MG63 (cell line): ENCODE measurements at regions not wholly inside any gene's neighbourhood (a gene's known extent, or its start where the extent isn't known, plus 50 kb on each side); places are given as distances from the start of the nearest gene placed in this dataset.

Experiments
- DNase-seq: peaks from one replicate; pipeline ENCODE4 v3.0.0-alpha.2; 2020
- H3K27me3 ChIP-seq: fragments of 250-450 bp; sonication (Bioruptor Pico); 2 replicates; pipeline ENCODE4 v1.5.1; 2020; ENCODE audit warnings: mild to moderate bottlenecking, moderate library complexity
- H3K36me3 ChIP-seq: fragments of 250-450 bp; sonication (Bioruptor Pico); 2 replicates; pipeline ENCODE4 v1.5.1; 2020; ENCODE audit warnings: mild to moderate bottlenecking, moderate library complexity
- H3K4me3 ChIP-seq: fragments of 250-450 bp; sonication (Bioruptor Pico); 2 replicates; pipeline ENCODE4 v1.5.1; 2020; ENCODE audit warnings: mild to moderate bottlenecking, moderate library complexity
- H3K9me3 ChIP-seq: fragments of 250-450 bp; sonication (Bioruptor Pico); 2 replicates; pipeline ENCODE4 v1.5.1; 2020; ENCODE audit warnings: mild to moderate bottlenecking, moderate library complexity

DNA sequence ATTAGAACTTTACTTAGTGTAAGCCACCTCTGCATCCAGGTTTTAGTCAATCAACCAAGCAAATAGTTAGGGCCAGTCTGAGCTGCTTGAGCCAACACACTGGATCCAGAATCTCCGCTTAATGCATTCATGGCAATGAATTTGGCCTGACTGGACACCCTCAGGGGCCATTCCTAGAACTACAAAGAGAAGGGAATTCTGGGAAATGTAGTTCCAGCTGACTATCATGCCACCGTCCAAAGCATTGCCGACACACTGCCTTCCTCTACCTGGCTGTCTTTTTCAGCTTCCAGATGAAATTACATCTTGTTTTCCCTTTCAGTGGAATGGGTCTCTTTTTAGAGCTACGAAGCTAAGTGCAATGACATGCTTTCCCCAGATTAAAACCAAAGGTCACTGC is 163.0 kb upstream of the IGSF21 start:
- Histone ChIP-seq H3K4me3 (no peak overlapping the region), H3K27me3 (no peaks in the 10 kb centered on the region), H3K9me3 (no peaks in the 10 kb centered on the region), H3K36me3 (no peaks in the 10 kb centered on the region)
- DNase-seq, result no peak

DNA sequence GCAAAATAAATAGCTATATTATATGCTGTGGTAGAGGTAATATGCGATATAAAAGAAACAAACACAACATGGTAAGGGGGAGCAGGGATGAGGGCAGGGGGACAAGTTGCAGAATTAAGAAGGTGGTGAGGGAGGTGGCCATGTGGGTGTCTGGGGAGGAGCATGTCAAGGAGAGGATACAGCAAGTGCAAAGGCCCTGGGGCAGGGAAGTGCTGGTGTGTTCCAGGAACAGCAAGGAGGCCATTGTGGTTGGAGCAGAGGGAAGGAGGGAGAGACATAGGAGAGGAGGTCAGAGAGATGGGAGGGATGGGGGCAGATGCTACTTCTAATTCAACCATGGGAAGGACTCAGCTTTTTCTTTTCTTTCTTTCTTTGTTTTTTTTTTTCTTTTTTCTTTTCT is 161.2 kb upstream of the IGSF21 start:
- no peaks in the 10 kb centered on the region for H3K36me3 ChIP-seq
- no peak overlapping the region for H3K4me3 ChIP-seq
- peaks cover under 1% of the 10 kb centered on the region; the same call in 1 of the 2 replicates for H3K27me3 ChIP-seq
- DNase-seq, result no peak
- H3K9me3 ChIP-seq, result no peaks in the 10 kb centered on the region

DNA sequence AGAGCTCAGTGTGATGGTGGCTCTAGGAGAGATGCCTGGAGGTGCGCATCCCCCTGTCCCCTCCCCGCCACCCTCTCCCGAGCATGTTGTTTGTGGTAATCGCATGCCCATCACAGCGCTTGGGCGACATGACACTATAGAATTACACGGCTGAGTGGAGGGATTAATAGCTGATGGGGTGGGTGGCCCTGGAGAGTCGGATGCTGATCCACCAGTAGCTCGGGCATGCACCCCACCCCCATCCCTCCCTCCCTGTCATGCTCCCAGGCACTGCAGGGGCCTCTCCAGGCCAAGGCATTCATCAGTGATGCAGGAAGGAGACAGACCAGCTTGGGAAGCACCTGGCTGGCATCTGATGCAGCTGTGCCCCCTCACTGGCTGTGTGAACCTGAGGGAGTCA is 159.0 kb upstream of the IGSF21 start:
- DNase-seq, result no peak
- Histone ChIP-seq H3K4me3 (no peak overlapping the region), H3K9me3 (no peaks in the 10 kb centered on the region), H3K27me3 (peaks cover 12% of the 10 kb centered on the region), H3K36me3 (no peaks in the 10 kb centered on the region)

DNA sequence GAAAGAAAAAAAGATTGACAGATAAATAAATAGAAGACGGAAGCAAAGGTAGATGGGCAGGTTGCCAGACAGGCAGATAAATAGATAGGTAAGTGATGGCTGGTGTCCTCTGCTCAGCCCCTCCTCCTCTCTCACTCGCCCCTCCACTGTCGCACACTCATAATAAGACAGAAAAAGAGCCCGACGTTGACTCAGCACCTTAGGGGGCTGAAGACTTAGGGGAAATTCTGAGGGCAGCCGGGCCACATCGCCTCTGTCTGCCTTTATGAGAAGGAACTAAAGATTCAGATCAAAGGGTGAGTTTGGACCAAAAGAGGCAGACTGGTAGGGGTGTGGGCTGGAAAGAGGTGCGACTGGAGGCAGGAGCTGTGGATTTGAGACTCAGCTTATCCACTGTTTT is 158.1 kb upstream of the IGSF21 start:
- Histone ChIP-seq H3K4me3 (no peak overlapping the region), H3K9me3 (no peaks in the 10 kb centered on the region), H3K27me3 (peaks cover 12% of the 10 kb centered on the region), H3K36me3 (no peaks in the 10 kb centered on the region)
- DNase-seq, result no peak

DNA sequence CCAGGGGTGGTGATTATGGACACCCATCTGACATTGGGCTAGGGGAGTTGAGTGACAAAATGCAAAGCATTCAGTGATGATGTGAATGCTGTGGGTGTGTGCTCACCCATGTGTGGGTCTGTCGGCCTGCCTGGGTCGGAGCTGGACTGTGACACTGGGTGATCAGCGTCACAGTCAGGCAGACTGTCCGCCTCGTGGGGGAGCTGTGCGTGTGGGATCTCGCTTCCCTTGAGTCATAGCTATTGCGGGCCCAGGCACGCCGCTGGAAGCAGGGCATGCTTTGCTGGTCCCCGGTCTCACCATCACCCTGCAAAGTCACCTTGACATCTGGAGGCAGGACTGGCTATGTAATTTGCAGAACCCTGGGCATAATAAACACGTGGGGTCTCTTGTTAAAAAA is 156.9 kb upstream of the IGSF21 start:
- DNase-seq, result no peak
- Histone ChIP-seq H3K36me3 (no peaks in the 10 kb centered on the region), H3K4me3 (no peak overlapping the region), H3K9me3 (no peaks in the 10 kb centered on the region), H3K27me3 (peaks cover 12% of the 10 kb centered on the region)

DNA sequence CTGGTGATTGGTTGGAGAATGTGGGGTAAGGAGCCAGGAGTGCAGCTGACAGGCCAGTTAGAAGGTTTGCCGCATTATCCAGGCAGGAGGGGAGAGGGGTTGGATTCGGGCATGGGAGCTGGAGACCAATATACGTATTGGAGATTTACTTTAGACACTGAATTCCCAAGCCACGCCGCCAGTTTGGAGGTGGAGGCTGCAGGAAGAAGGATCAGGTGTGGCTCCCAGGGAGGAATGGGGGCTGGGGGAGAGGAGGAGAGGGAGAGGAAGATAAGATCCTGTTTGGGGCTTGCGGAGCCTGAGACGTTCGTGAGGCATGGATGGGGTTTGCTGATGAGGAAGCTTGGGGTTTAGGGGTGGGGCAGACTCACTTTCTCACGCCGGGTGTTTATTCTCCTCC is 155.1 kb upstream of the IGSF21 start:
- H3K36me3 ChIP-seq, result no peaks in the 10 kb centered on the region
- H3K27me3 ChIP-seq, result peaks cover 12% of the 10 kb centered on the region
- no peak for DNase-seq
- H3K4me3 ChIP-seq, result no peak overlapping the region
- H3K9me3 ChIP-seq, result no peaks in the 10 kb centered on the region

DNA sequence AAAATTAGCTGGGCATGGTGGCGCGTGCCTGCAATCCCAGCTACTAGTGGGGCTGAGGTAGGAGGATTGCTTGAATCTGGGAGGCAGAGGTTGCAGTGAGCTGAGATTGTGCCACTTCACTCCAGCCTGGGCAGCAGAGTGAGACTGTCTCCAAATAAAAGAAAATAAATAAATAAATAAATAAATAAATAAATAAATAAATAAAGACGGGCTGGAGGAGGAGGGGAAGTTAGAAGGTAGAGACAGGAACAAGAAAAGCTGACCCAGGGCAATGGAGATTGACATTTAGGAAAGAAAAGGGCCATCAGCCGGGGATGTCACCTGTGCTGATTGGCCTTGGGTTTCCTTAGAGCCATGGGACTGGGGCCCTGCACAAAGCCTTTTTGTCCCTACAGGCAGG is 153.7 kb upstream of the IGSF21 start:
- H3K36me3 ChIP-seq, result no peaks in the 10 kb centered on the region
- no peak for DNase-seq

DNA sequence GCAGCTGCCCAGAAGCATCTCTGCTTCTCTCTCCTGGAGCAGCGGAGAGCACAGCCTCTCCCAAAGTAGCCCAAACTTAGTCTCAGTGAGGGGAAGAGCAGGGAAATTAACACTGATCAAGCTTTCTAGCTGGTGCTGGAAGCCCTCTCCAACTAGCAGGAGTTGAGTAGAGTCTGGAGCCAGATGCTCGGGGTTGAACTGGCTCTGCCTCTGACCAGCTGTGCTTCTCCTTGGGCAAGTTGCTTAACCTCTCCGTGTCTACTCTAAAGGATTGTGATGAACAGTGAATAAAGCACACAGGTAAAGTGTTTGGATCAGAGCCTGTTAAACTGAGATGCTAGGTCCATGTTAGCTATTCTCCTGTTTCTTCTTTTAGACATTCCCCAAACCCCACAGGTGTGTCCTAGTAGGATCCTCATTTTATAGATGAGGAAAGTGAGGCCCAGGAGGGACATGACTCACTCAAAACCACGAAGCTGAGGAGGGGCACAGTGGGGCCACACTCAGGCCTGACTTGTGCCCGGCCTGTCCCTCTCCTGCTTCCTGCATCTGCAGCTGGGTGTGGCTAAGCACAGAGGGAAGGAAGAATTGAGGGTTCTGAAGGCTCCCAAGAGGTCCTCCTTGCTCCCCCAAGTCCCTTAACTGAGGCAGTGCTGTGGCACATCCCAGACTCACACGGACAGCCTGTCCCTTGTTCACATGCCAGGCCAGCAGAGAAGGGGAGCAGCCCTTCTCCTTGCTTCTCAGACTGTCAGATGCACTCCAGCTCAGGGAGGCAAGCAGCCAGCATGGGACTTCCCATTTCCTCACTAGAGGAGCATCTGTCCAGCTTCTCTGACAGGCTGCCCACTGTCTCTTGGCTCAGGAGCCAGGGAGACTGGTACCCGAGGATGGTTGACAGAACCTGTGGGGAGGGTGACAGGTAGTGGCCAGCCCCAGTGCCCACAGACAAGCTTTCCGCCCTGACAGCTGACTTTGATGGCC is 152.0 kb upstream of the IGSF21 start:
- Histone ChIP-seq H3K9me3 (no peaks in the 10 kb centered on the region), H3K4me3 (no peak overlapping the region), H3K27me3 (peaks cover 12% of the 10 kb centered on the region), H3K36me3 (no peaks in the 10 kb centered on the region)
- no peak for DNase-seq

More for the DNA sequence above, 153.7 kb upstream of the IGSF21 start:
- no peaks in the 10 kb centered on the region for H3K9me3 ChIP-seq
- H3K27me3 ChIP-seq, result peaks cover 12% of the 10 kb centered on the region
- H3K4me3 ChIP-seq, result no peak overlapping the region

DNA sequence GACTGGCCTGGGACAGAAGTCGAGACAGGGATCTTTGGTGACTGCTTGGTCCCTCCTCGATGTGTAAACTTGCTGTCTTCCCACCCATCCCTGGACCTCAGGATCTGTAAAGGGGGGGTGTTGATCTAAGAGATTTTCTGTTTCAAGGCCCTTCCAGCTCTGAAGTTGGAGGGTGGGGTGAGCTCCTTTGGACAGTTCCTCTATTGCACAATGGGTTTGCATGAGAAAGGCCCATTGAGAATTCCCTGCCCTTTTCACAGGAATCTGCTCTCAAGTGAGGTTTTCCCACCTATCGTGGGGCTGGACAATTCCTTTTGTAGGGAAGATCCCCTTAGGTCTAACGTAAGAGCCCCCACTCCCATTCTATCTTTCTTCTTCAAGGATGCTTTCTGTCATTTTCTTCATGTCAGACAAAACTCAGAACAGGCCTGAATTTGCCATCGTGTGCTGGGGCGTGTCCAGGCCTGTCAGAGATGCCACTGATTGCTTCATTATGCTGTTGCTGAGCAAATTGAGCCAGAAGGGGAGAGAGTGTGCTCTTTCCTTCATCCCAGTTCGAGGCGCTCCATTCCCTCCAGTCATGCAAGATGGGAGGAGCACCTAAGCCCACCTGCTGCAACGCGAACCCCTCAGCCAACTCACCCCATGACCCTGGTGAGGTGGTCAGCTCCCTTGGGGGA is 149.9 kb upstream of the IGSF21 start:
- Histone ChIP-seq H3K36me3 (no peaks in the 10 kb centered on the region), H3K9me3 (no peaks in the 10 kb centered on the region), H3K4me3 (no peak overlapping the region), H3K27me3 (peaks cover 2% of the 10 kb centered on the region)
- no peak for DNase-seq

DNA sequence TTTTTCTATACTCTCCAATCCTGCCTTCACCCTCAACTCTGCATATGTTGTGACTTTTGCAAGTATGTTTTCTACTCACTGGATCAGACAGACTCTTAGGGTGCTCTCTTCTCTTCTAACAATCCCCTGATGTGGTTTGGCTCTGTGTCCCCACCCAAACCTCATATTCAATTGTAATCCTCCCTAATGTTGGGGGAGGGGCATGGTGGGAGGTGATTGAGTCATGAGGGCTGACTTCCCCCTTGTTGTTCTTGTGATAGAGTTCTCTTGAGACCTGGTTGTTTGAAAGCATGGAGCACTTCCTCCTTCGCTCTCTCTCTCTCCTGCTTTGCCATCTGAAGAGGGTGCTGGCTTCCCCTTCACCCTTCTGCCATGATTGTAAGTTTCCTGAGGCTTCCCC is 148.9 kb upstream of the IGSF21 start:
- DNase-seq, result no peak
- Histone ChIP-seq H3K4me3 (no peak overlapping the region), H3K27me3 (no peaks in the 10 kb centered on the region; the same call in none of the 2 replicates), H3K36me3 (no peaks in the 10 kb centered on the region), H3K9me3 (no peaks in the 10 kb centered on the region)

DNA sequence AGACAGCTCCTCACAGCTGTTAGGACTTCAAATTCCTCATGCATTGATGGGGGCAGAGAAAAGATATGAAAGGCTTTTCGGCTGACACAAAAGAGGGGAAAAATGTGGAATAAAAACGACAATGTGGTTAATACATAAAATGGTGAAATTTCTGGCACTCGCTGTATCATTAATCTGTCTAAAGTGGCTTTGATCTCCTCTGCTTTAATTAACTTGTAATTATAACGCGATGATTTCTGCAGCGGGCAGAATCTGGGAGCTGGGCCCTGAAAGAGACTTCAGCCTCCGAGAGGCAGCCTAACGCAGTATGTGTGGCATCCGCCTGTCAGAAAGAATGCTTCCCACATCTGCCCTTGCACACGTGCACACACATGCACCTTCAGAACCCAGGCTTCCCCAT is 144.1 kb upstream of the IGSF21 start:
- no peaks in the 10 kb centered on the region for H3K36me3 ChIP-seq
- no peak for DNase-seq
- H3K9me3 ChIP-seq, result no peaks in the 10 kb centered on the region
- H3K27me3 ChIP-seq, result no peaks in the 10 kb centered on the region; the same call in none of the 2 replicates
- no peak overlapping the region for H3K4me3 ChIP-seq

DNA sequence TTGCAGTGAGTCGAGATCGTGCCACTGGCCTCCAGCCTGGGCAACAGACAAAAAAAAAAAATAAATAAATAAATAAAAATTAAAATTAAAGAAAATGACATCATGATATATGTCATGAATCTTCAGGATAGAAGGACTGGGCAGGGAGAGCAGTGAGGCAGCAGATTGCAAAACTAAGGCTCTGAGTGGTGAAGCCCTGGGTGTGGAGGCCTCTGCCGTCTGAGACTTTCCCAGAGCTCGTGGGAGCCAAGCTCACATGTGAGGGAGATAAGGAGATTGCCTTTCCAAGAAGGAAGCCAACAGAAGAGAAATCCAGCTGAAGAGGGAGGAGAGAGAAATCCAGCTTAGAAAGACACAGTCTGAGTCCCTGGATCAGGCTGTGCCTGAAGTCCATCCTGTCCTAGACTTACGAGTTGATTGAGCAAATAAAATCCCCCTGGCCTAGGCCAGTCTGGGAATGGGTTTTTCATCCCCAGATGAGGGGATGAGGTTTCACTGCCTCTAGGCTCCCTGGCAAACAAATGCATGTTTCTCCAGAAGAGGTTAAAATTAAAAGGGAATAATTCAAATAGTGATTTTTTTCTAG is 142.0 kb upstream of the IGSF21 start:
- Histone ChIP-seq H3K27me3 (no peaks in the 10 kb centered on the region; the same call in 1 of the 2 replicates), H3K9me3 (no peaks in the 10 kb centered on the region), H3K4me3 (no peak overlapping the region), H3K36me3 (no peaks in the 10 kb centered on the region)
- DNase-seq, result no peak

DNA sequence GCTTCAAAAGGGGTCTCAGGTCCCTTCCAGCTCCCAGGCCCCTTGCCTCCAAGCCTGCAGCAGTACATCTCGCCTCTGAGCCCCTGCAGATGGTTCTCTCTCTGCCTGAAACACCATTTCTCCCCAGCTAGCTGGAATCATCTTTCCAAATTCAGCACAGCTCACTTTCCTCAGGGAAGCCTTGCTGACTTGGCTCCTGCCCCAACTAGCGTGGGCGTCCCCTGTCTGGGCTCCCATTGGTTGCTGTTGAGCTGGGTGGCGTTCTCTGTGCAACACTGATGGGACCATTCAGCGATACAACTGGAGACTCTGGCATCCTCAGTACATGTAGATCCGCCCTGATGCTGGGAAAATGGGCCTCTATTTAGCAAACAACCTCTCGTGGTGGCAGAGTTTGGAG is 141.3 kb upstream of the IGSF21 start:
- Histone ChIP-seq H3K9me3 (no peaks in the 10 kb centered on the region), H3K36me3 (no peaks in the 10 kb centered on the region), H3K4me3 (no peak overlapping the region), H3K27me3 (no peaks in the 10 kb centered on the region; the same call in 1 of the 2 replicates)
- DNase-seq, result no peak

DNA sequence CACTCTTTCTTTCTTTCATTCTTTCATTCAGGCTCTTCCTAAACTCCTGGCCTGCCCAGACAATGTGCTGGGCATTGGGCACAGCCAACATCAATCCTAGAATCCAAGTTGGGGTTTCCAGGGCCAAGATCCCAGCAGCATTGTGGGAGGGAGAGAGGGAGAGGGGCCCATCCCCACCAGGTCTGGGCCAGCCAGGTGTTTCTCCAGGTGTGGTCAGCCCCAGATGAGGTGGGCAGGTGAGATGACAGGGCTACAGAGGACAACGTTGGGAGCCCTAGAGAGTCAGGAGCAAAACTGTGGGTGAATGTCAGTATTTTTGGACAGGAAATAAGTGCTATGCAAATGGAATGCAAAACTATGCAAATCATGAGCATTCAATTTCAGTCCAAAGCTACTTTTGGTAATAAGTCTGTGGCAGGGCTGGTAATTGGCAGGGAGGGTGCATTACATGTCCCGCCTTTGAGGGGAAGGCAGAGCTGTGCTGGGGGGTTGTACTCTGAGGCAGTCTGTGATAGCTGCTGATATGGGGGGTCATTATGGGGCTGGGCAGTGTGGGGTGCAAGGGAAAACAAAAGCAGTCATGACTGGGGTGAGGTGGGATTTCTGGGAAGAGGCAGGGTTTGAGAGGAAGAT is 139.9 kb upstream of the IGSF21 start:
- Histone ChIP-seq H3K4me3 (no peak overlapping the region), H3K27me3 (no peaks in the 10 kb centered on the region; the same call in 1 of the 2 replicates), H3K36me3 (no peaks in the 10 kb centered on the region), H3K9me3 (no peaks in the 10 kb centered on the region)
- no peak for DNase-seq

DNA sequence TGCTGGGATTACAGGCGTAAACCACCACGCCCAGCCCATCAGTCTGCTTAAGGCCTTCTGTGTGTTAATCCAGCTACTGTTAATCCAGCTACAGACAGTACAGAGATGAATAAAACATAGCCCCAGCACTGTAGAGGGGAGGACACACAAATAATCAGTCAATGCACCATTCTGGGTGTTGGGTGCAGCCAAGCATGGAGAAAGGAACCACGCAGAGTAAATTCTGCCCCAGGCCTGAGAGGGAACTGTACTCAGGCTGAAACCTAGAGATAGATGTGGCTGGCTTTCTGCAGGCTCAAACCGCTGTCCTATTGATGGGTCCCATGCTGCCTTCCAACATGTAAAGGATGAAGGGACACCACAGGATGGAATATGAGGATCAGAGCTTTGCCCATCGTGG is 136.8 kb upstream of the IGSF21 start:
- no peak overlapping the region for H3K4me3 ChIP-seq
- H3K9me3 ChIP-seq, result no peaks in the 10 kb centered on the region
- no peak for DNase-seq
- H3K27me3 ChIP-seq, result peaks cover 15% of the 10 kb centered on the region
- H3K36me3 ChIP-seq, result no peaks in the 10 kb centered on the region

DNA sequence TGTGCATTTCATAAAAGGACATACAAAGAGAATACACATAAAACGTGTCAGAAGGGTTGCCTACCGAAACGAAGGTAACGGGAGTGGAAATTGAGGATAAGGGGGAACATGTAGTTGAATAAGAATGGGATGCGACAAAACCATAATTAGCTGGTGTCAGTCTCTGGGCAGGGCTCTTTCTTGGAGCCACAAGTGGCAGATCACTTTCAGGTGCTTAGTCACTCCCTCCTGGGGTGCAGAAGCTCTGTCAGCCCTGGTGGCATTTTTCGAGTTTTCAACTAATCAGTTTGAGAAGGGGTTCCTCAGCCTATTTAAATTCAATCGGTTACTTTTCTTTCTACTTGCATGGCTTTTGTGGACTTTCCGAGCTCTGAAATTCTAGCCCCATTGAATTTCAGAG is 133.9 kb upstream of the IGSF21 start:
- DNase-seq, result no peak
- no peak overlapping the region for H3K4me3 ChIP-seq
- H3K9me3 ChIP-seq, result no peaks in the 10 kb centered on the region
- H3K36me3 ChIP-seq, result no peaks in the 10 kb centered on the region
- peaks cover 15% of the 10 kb centered on the region for H3K27me3 ChIP-seq

DNA sequence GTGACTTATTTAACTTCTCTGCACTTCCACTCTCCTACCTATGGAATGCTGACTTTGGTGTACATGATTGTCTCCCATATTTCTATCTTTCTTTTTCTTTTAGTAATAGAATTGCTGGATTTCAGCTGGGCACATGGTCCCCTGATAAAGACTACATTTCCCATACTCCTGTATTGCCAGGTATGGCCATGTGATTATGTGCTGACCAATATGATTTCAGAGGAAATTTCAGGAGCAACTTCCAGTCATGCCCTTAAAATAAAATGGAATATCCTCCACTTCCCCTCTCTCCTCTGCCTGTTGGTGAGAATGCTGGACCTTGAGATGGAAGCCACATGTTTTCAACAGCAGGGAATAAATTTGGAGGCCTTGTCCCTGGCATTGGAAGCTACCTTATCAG is 130.7 kb upstream of the IGSF21 start:
- Histone ChIP-seq H3K4me3 (no peak overlapping the region), H3K27me3 (peaks cover 15% of the 10 kb centered on the region), H3K9me3 (no peaks in the 10 kb centered on the region), H3K36me3 (no peaks in the 10 kb centered on the region)
- no peak for DNase-seq
